ENCODE measurements at regions not wholly inside any gene's neighbourhood (a gene's known extent, or its start where the extent isn't known, plus 50 kb on each side); places are given as distances from the start of the nearest gene placed in this dataset.
"Not testable (repeated sequence)": the region's sequence is repeated elsewhere in the genome, so short reads cannot be mapped to it uniquely, and the experiment has no call there.

DNA sequence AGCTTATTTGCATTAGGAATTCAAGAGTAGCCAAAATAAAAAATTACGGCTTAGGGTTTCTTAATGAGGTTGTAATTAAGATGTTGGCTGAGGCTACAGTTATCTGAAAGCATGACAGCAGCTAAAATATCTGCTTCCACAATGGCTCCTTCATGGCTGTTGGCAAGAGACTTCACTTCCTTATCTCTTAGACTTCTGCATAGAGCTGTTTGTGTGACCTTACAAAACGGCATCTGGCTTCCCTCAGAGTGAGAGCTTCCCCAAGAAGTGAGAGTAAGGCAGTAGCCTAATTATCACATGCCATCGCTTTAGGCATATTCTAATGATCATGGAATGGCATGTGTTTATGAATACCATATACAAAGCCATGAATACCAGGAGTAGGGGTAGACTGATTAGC, 57.6 kb downstream of the CCDC59 start:
- Mint-ChIP-seq H3K4me1 (ENCODE audit: unreplicated experiment) (peaks cover 3% of the 10 kb centered on the region), H3K9me3 (ENCODE audit: unreplicated experiment) (no peaks in the 10 kb centered on the region), H3K27me3 (ENCODE audit: unreplicated experiment) (peaks cover 3% of the 10 kb centered on the region), H3K36me3 (ENCODE audit: unreplicated experiment) (no peaks in the 10 kb centered on the region), H3K4me3 (ENCODE audit: unreplicated experiment) (no peak overlapping the region), H3K27ac (ENCODE audit: unreplicated experiment) (no peak overlapping the region)
- TF ChIP-seq, protein P1, sequence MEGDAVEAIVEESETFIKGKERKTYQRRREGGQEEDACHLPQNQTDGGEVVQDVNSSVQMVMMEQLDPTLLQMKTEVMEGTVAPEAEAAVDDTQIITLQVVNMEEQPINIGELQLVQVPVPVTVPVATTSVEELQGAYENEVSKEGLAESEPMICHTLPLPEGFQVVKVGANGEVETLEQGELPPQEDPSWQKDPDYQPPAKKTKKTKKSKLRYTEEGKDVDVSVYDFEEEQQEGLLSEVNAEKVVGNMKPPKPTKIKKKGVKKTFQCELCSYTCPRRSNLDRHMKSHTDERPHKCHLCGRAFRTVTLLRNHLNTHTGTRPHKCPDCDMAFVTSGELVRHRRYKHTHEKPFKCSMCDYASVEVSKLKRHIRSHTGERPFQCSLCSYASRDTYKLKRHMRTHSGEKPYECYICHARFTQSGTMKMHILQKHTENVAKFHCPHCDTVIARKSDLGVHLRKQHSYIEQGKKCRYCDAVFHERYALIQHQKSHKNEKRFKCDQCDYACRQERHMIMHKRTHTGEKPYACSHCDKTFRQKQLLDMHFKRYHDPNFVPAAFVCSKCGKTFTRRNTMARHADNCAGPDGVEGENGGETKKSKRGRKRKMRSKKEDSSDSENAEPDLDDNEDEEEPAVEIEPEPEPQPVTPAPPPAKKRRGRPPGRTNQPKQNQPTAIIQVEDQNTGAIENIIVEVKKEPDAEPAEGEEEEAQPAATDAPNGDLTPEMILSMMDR (IDR thresholded peaks at IDR 0.05), result no peak
- no peak for DNase-seq (ENCODE audit: extremely low spot score, unreplicated experiment)

DNA sequence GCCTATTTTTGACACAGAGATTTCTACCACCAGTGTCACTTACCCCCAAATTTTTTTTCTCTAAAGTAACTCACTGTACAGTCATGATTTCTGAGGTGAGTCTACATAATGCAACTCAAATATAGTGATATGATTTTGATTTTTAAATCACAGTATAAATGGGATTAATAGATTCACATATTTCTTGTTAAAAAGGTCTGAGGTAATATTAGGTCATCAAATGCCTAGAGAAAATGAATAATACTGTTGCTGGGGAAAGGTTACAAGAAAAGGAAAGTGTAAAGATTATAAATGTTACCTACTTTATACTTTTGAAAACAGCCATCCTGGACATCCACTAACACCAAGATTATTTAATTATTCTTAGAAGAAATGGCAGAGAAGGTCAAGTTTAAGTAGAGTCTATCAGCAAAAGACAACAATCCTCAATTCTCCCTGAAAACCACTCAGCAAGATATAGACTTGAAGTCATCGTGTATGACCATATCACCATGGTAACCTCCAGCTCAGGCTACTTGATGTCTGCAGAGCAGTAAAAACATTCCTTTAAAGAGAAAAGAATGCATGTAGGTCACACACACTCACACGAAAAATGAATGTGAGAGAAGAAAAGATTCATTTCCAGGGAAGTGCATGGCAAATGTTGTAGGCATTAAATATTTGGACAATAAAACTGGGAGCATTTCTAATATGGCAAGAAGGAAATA, 58.7 kb downstream of the CCDC59 start:
- Mint-ChIP-seq H3K36me3 (ENCODE audit: unreplicated experiment) (no peaks in the 10 kb centered on the region), H3K9me3 (ENCODE audit: unreplicated experiment) (no peaks in the 10 kb centered on the region), H3K27me3 (ENCODE audit: unreplicated experiment) (peaks cover 3% of the 10 kb centered on the region), H3K4me3 (ENCODE audit: unreplicated experiment) (no peak overlapping the region), H3K27ac (ENCODE audit: unreplicated experiment) (no peak overlapping the region), H3K4me1 (ENCODE audit: unreplicated experiment) (peaks cover 3% of the 10 kb centered on the region)
- no peak for DNase-seq (ENCODE audit: extremely low spot score, unreplicated experiment)
- TF ChIP-seq, protein P1 (IDR thresholded peaks at IDR 0.05), result no peak

DNA sequence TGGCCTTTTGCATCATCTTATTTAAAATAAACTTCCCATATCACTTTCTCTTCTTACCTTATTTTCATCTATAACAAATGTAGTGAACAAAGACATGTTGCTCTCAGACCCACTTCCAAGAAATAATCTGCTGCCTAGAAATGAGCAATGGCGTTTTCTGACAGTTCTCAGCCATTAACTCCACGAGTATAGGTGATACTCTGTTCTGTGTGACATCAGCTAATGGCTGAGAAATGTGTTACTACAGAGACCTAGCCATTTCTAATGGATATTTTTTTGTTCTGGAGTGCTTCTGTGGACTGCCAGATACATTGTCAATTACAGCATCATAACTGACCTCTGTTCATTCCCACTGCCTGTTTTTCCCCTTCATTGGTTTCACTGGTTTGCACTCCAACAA, 67.8 kb downstream of the CCDC59 start:
- no peak overlapping the region for H3K4me3 Mint-ChIP-seq (ENCODE audit: unreplicated experiment)
- no peak overlapping the region for H3K27ac Mint-ChIP-seq (ENCODE audit: unreplicated experiment)
- no peak for DNase-seq (ENCODE audit: extremely low spot score, unreplicated experiment)
- TF ChIP-seq, protein P1 (IDR thresholded peaks at IDR 0.05), result no peak
- H3K36me3 Mint-ChIP-seq (ENCODE audit: unreplicated experiment), result no peaks in the 10 kb centered on the region
- H3K9me3 Mint-ChIP-seq (ENCODE audit: unreplicated experiment), result no peaks in the 10 kb centered on the region
- no peaks in the 10 kb centered on the region for H3K4me1 Mint-ChIP-seq (ENCODE audit: unreplicated experiment)
- H3K27me3 Mint-ChIP-seq (ENCODE audit: unreplicated experiment), result peaks cover 6% of the 10 kb centered on the region

DNA sequence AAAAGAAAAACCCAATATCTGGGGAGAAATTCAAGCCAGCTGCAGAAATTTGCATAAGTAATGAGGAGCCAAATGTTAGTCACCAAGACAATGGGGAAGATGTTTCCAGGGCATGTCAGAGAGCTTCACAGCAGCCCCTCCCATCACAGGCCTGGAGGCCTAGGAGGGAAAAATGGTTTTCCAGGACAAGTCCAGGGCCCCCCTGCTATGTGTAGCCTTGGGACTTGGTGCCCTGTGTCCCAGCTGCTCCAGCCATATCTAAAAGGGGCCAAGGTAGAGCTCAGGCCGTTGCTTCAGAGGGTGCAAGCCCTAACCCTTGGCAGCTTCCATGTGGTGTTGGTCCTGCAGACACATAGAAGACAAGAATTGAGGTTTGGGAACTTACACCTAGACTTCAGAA, 76.9 kb downstream of the CCDC59 start:
- not testable (repeated sequence) for H3K27ac Mint-ChIP-seq (ENCODE audit: unreplicated experiment); H3K4me1 Mint-ChIP-seq (ENCODE audit: unreplicated experiment); H3K36me3 Mint-ChIP-seq (ENCODE audit: unreplicated experiment); H3K4me3 Mint-ChIP-seq (ENCODE audit: unreplicated experiment); H3K27me3 Mint-ChIP-seq (ENCODE audit: unreplicated experiment); DNase-seq (ENCODE audit: extremely low spot score, unreplicated experiment)
- peaks cover 14% of the 10 kb centered on the region for H3K9me3 Mint-ChIP-seq (ENCODE audit: unreplicated experiment)

DNA sequence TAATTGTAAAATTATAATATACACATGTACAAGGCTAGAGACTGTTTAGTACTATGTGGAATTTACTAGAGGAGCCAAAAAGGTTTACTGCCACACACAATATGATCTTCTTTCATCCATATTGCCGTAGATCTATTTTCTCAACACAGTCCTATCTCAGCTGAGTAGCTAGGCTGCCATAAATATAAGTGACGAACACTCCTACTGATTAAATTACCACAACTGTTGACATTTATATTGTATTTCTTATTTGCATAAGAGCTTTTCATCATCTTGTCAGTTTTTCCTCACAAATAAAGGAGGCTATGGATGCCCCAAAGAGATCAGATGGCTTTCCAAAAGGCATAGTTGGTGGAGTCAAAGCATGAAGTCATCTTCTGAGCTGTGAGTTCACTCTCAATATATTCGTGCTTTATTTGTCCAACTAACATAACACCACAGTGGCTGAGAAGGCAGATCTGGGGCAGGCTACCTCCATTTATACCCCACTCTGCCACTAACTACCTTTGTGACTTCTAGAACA, 78.6 kb downstream of the CCDC59 start:
- Mint-ChIP-seq H3K27me3 (ENCODE audit: unreplicated experiment) (no peaks in the 10 kb centered on the region), H3K36me3 (ENCODE audit: unreplicated experiment) (no peaks in the 10 kb centered on the region), H3K27ac (ENCODE audit: unreplicated experiment) (no peak overlapping the region), H3K4me3 (ENCODE audit: unreplicated experiment) (no peak overlapping the region), H3K9me3 (ENCODE audit: unreplicated experiment) (peaks cover 14% of the 10 kb centered on the region), H3K4me1 (ENCODE audit: unreplicated experiment) (no peaks in the 10 kb centered on the region)
- TF ChIP-seq, protein P1 (IDR thresholded peaks at IDR 0.05), result no peak
- DNase-seq (ENCODE audit: extremely low spot score, unreplicated experiment), result no peak

Data from osteocyte (in vitro differentiated cells).